Epidermal melanocyte (primary cell): ENCODE measurements at regions not wholly inside any gene's neighbourhood (a gene's known extent, or its start where the extent isn't known, plus 50 kb on each side); places are given as distances from the start of the nearest gene placed in this dataset.

Experiments used
- DNase-seq: peaks from one replicate; pipeline ENCODE4 v3.0.0; 2011; ENCODE audit warnings: low spot score; ENCODE audit not compliant: insufficient read length

GRCh38 chr9:126238415-126238814, 88.2 kb upstream of the MVB12B start:
- DNase-seq = no peak

- DNase-seq = no peak
These were observed 87.1 kb upstream of the MVB12B start for GRCh38 chr9:126239515-126239914.

GRCh38 chr9:126240835-126241234, 85.8 kb upstream of the MVB12B start:
- DNase-seq = no peak

- no peak for DNase-seq
These were observed 77.9 kb upstream of the MVB12B start for GRCh38 chr9:126248680-126249079.

GRCh38 chr9:126261584-126262356, 64.9 kb upstream of the MVB12B start:
- DNase-seq = no peak

GRCh38 chr9:126262738-126263137, 63.9 kb upstream of the MVB12B start:
- DNase-seq = no peak

- no peak for DNase-seq
These were observed 56.1 kb upstream of the MVB12B start for GRCh38 chr9:126270556-126270955.

GRCh38 chr9:126275386-126276001, 51.1 kb upstream of the MVB12B start:
- DNase-seq = peak; percentile 36

- no peak for DNase-seq
These were observed 50.4 kb upstream of the MVB12B start for GRCh38 chr9:126276056-126276728.
